Upper lobe of left lung (tissue), 4 donors: ENCODE measurements at regions not wholly inside any gene's neighbourhood (a gene's known extent, or its start where the extent isn't known, plus 50 kb on each side); places are given as distances from the start of the nearest gene placed in this dataset.

ENCODE experiments used
- EP300 ChIP-seq, 4 donors: sonication (generic); formaldehyde crosslinking; IDR thresholded peaks; one replicate each; pipeline ENCODE4 v1.5.1; 2017; ENCODE audit warnings: antibody characterized with exemption in 4 of 4, control low read depth in 2 of 4
- POLR2A ChIP-seq, 4 donors: fragments of 450-650 bp; IDR thresholded peaks; one replicate each; pipeline ENCODE4 v1.5.1; 2016 to 2017; ENCODE audit warnings: antibody characterized with exemption in 4 of 4, mild to moderate bottlenecking in 2 of 4
- POLR2AphosphoS5 ChIP-seq, 2 donors: sonication (generic); formaldehyde crosslinking; IDR thresholded peaks; one replicate each; pipeline ENCODE4 v1.5.1; 2017; ENCODE audit warnings: antibody characterized with exemption in 2 of 2
- TF ChIP-seq, protein P1 (sequence below), 6 experiments: fragments of 450-650 bp in 4 of 6; fragments of 200-600 bp in 2 of 6; sonication (generic) in 2 of 6; IDR thresholded peaks; one replicate each; pipeline ENCODE4 v1.5.1; 2016 to 2019; ENCODE audit warnings: antibody characterized with exemption in 6 of 6

- TF ChIP-seq, protein P1, sequence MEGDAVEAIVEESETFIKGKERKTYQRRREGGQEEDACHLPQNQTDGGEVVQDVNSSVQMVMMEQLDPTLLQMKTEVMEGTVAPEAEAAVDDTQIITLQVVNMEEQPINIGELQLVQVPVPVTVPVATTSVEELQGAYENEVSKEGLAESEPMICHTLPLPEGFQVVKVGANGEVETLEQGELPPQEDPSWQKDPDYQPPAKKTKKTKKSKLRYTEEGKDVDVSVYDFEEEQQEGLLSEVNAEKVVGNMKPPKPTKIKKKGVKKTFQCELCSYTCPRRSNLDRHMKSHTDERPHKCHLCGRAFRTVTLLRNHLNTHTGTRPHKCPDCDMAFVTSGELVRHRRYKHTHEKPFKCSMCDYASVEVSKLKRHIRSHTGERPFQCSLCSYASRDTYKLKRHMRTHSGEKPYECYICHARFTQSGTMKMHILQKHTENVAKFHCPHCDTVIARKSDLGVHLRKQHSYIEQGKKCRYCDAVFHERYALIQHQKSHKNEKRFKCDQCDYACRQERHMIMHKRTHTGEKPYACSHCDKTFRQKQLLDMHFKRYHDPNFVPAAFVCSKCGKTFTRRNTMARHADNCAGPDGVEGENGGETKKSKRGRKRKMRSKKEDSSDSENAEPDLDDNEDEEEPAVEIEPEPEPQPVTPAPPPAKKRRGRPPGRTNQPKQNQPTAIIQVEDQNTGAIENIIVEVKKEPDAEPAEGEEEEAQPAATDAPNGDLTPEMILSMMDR (IDR thresholded peaks at IDR 0.05), result no peak
- TF ChIP-seq POLR2A (IDR thresholded peaks at IDR 0.05) (no peak), POLR2AphosphoS5 (IDR thresholded peaks at IDR 0.05) (no peak), EP300 (IDR thresholded peaks at IDR 0.05) (no peak)
Observed at GRCh38 chr5:8333977-8334376, 465.0 kb downstream of the MTRR start.
